ENCODE measurements at regions not wholly inside any gene's neighbourhood (a gene's known extent, or its start where the extent isn't known, plus 50 kb on each side); places are given as distances from the start of the nearest gene placed in this dataset.

- TF ChIP-seq POLR2AphosphoS5 (IDR thresholded peaks at IDR 0.05; ENCODE audit: low read depth) (no peak), CTCF (IDR thresholded peaks at IDR 0.05; ENCODE audit: insufficient read depth, low read length) (no peak), GABPA (IDR thresholded peaks at IDR 0.05; ENCODE audit: low read depth) (no peak)
Measured at GRCh38 chr7:110593355-110593754, 497.6 kb upstream of the LRRN3 start.

Measured in HL-60 (cell line).